HFFc6 (cell line): ENCODE measurements at regions not wholly inside any gene's neighbourhood (a gene's known extent, or its start where the extent isn't known, plus 50 kb on each side); places are given as distances from the start of the nearest gene placed in this dataset.
"Not testable (repeated sequence)": the region's sequence is repeated elsewhere in the genome, so short reads cannot be mapped to it uniquely, and the experiment has no call there.

Source experiments
- DNase-seq: peaks from one replicate; pipeline ENCODE4 v3.0.0-alpha.2; 2018
- H3K27ac Mint-ChIP-seq: 2 replicates; pipeline ENCODE4 v1.8.0; 2020; ENCODE audit warnings: mild to moderate bottlenecking, mixed read lengths
- H3K27me3 Mint-ChIP-seq: 2 replicates; pipeline ENCODE4 v1.8.0; 2021; ENCODE audit warnings: mild to moderate bottlenecking, moderate library complexity, mixed read lengths; ENCODE audit not compliant: insufficient read depth
- H3K36me3 Mint-ChIP-seq: 2 replicates; pipeline ENCODE4 v1.8.0; 2021; ENCODE audit warnings: low read depth, mixed read lengths
- H3K4me1 Mint-ChIP-seq: 2 replicates; pipeline ENCODE4 v1.8.0; 2020; ENCODE audit warnings: low read depth, mixed read lengths
- H3K4me3 Mint-ChIP-seq: 2 replicates; pipeline ENCODE4 v1.8.0; 2020; ENCODE audit warnings: mild to moderate bottlenecking, moderate library complexity, mixed read lengths
- H3K9me3 Mint-ChIP-seq: 2 replicates; pipeline ENCODE4 v1.8.0; 2020; ENCODE audit warnings: mild to moderate bottlenecking, mixed read lengths
- TF ChIP-seq, protein P1 (sequence below): fragments of 200-600 bp; sonication (generic); IDR thresholded peaks from 2 replicates; pipeline ENCODE4 v1.5.0; 2021; ENCODE audit warnings: antibody characterized with exemption, mild to moderate bottlenecking

DNA sequence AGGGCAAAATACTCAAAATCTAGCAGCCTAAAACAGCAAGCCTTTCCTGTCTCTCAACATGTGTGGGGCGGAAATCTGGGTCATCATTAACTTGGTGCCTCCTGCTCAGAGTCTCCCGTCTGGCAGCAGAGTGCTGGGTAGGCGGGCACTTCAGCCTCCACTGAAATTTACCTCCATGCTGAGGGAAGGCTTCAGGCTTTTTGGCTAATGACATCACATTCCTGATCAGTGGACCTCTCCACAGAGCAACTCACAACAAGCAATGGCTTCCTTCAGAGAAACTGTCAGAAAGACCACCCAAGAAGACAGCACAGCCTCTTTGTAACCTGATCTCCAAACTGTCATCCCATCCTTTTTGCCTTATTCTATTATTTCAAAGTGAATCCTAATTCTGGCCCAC is 1109.0 kb downstream of the UQCRFS1 start:
- H3K36me3 Mint-ChIP-seq, result no peaks in the 10 kb centered on the region
- H3K27ac Mint-ChIP-seq, result no peak overlapping the region
- H3K27me3 Mint-ChIP-seq, result no peaks in the 10 kb centered on the region
- H3K9me3 Mint-ChIP-seq, result peaks cover 68% of the 10 kb centered on the region
- DNase-seq, result no peak
- H3K4me1 Mint-ChIP-seq, result no peaks in the 10 kb centered on the region
- H3K4me3 Mint-ChIP-seq, result no peak overlapping the region
- TF ChIP-seq, protein P1, sequence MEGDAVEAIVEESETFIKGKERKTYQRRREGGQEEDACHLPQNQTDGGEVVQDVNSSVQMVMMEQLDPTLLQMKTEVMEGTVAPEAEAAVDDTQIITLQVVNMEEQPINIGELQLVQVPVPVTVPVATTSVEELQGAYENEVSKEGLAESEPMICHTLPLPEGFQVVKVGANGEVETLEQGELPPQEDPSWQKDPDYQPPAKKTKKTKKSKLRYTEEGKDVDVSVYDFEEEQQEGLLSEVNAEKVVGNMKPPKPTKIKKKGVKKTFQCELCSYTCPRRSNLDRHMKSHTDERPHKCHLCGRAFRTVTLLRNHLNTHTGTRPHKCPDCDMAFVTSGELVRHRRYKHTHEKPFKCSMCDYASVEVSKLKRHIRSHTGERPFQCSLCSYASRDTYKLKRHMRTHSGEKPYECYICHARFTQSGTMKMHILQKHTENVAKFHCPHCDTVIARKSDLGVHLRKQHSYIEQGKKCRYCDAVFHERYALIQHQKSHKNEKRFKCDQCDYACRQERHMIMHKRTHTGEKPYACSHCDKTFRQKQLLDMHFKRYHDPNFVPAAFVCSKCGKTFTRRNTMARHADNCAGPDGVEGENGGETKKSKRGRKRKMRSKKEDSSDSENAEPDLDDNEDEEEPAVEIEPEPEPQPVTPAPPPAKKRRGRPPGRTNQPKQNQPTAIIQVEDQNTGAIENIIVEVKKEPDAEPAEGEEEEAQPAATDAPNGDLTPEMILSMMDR, result no peak

DNA sequence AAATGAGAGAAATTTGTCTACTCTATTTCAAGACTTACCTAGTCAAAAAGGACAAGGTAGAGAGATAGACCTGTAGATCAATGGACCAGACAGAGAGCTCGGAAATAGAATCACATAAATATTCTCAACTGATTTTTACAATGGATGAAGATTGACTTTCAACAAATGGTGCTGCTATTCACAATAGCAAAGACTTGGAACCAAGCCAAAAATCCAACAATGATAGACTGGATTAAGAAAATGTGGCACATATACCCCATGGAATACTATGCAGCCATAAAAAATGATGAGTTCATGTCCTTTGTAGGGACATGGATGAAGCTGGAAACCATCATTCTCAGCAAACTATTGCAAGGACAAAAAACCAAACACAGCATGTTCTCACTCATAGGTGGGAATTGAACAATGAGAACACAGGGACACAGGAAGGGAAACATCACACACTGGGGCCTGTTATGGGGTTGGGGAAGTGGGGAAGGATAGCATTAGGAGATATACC is 1128.2 kb downstream of the UQCRFS1 start:
- H3K36me3 Mint-ChIP-seq, H3K4me3 Mint-ChIP-seq, DNase-seq, H3K4me1 Mint-ChIP-seq, H3K27me3 Mint-ChIP-seq, H3K27ac Mint-ChIP-seq: not testable (repeated sequence)
- H3K9me3 Mint-ChIP-seq, result peaks cover 49% of the 10 kb centered on the region

DNA sequence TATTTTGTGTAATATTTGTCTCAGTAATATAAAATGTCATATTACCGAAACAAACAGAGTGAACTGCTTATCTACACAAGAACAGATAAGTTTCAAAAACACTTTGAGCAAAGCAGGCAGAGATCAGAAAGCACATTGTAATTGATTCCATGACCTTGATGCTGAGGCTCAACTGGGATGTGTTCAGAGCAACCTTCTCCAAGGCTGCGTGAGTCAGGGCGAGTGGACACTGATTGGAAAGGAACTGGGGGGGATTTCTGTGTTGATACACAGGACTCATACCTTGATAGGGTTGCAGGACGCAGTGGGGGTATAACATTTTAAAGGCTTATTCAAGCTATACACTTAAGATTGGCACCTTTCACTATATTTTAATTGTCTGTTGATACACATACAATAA is 1136.3 kb downstream of the UQCRFS1 start:
- DNase-seq, result no peak
- H3K9me3 Mint-ChIP-seq, result peaks cover 53% of the 10 kb centered on the region
- no peak overlapping the region for H3K4me3 Mint-ChIP-seq
- no peak overlapping the region for H3K27ac Mint-ChIP-seq
- no peaks in the 10 kb centered on the region for H3K36me3 Mint-ChIP-seq
- H3K27me3 Mint-ChIP-seq, result no peaks in the 10 kb centered on the region; the same call in none of the 2 replicates
- H3K4me1 Mint-ChIP-seq, result no peaks in the 10 kb centered on the region
- TF ChIP-seq, protein P1, result no peak

DNA sequence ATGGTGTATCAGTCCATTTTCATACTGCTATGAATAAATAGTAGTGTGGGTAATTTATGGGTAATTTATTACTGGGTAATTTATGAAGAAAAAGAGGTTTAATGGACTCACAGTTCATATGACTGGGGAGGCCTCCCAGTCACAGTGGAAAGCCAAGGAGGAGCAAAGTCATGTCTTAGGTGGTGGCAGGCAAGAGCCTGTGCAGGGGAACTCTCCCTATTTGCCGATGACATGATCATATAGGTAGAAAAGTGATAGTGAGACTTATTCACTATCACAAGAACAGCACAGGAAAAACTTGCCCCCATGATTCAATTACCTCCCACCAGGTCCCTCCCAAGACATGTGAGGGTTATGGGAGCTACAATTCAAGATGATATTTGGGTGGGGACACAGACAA is 1137.7 kb downstream of the UQCRFS1 start:
- H3K4me3 Mint-ChIP-seq, result no peak overlapping the region
- no peaks in the 10 kb centered on the region; the same call in none of the 2 replicates for H3K27me3 Mint-ChIP-seq
- no peaks in the 10 kb centered on the region for H3K36me3 Mint-ChIP-seq
- H3K9me3 Mint-ChIP-seq, result peaks cover 45% of the 10 kb centered on the region
- no peak overlapping the region for H3K27ac Mint-ChIP-seq
- no peak for DNase-seq
- TF ChIP-seq, protein P1, result no peak
- H3K4me1 Mint-ChIP-seq, result no peaks in the 10 kb centered on the region

DNA sequence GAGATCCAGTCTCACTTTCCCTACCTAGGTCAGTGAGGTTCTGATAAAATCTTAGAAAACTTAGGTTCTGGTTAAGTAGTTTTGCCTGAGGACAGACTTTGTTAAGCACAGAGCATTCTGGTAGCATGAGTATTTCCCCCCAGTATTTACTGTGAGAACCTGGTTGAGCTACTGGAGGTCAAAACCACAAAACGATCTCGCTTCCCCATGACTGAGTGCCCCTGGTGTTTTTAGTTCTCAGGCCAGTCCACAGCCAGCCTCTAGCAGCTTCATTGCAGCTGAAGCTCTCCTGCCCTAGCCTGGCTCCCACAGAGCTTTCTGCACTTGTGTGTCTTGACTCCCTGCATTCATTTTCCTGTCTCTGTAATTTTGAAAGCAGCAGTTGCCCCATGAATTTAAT is 1138.2 kb downstream of the UQCRFS1 start:
- no peak for DNase-seq
- TF ChIP-seq, protein P1, result no peak
- Mint-ChIP-seq H3K27ac (no peak overlapping the region), H3K4me1 (no peaks in the 10 kb centered on the region), H3K9me3 (peaks cover 46% of the 10 kb centered on the region), H3K4me3 (no peak overlapping the region), H3K36me3 (no peaks in the 10 kb centered on the region), H3K27me3 (no peaks in the 10 kb centered on the region; the same call in none of the 2 replicates)

DNA sequence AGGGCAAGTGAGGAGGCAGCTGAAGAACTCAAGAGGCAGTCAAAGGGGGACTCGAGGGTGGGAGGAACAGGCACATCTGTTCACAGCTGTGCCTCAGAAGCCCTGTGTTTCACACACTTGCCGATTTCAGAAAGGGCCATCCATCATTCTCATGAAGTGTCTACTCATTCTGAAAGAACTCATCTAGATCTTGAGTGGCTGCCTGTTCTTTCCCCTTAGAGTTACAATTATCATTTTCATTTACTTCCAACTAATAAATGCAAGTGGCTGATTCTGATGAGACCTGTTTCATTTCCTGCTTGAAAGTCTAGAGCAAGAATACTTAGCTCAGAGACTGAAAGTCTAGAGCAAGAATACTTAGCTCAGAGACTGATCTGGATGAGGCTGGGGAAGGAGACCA is 1145.1 kb downstream of the UQCRFS1 start:
- no peak overlapping the region for H3K27ac Mint-ChIP-seq
- peaks cover 57% of the 10 kb centered on the region for H3K9me3 Mint-ChIP-seq
- no peaks in the 10 kb centered on the region for H3K4me1 Mint-ChIP-seq
- H3K4me3 Mint-ChIP-seq, result no peak overlapping the region
- no peaks in the 10 kb centered on the region; the same call in 1 of the 2 replicates for H3K27me3 Mint-ChIP-seq
- TF ChIP-seq, protein P1, result no peak
- H3K36me3 Mint-ChIP-seq, result 0 out of 2 replicates have a peak, but pooled peaks cover 4% of the 10 kb centered on the region
- no peak for DNase-seq
